ACHN (cell line): ENCODE measurements at regions not wholly inside any gene's neighbourhood (a gene's known extent, or its start where the extent isn't known, plus 50 kb on each side); places are given as distances from the start of the nearest gene placed in this dataset.

Experiments used
- DNase-seq: peaks from one replicate; pipeline ENCODE4 v3.0.0-alpha.2; 2015
- in situ Hi-C: cut with HindIII; loops from 2 replicates; pipeline ENCODE4 v1.10.0; 2017; ENCODE audit warnings: low sequenced_read_pairs, low pct_ligation_motif_present, low pct_unique_long_range_greater_than_20kb

GRCh38 chr2:220101980-220102379, 474.6 kb downstream of the SLC4A3 start:
- no peak for DNase-seq
- in situ Hi-C loops: no loop called here

DNA sequence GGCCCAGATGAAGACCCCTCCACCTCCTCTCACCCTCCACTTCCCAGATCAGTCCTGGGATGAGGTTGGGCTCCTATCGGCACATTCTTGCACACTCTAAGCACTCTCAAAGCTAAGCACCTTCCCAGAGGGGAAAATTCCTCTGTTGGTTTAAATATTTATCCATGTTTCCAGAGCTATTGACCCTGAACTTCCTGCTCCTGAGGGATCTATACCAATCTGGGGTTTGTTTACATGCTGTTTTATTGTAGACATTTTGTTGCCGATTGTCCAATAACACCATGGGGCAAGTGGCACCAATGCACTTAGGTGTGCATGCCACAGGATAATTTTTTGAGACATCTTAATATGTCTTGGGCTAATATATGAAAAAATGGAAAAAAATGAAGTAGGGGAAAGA, 476.2 kb downstream of the SLC4A3 start:
- in situ Hi-C loops: no loop called here
- DNase-seq: no peak

DNA sequence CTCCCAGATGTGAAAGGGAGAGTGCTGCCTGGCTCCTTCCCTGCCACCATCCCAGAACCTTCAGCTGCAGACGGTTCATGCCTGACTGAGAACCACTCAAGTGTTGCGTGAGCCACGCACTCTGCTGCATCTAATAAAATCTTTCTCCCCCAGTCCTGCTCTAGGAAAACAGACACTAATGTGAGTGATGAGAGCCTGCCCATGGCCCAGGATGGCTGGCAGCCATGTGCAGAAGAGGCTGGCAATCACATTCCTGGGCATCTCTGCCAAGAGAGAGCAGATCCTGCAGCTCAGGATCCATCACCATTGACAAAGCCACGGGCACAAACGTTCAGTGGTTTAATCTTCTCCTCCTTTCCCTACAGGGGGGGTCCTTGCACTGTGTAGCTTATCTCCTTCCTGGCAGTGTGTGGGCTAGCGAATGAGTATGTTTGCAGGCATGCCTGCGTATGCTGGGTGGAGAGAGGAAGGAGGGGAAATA, 477.5 kb downstream of the SLC4A3 start:
- peak; percentile 92 for DNase-seq
- in situ Hi-C loops: no loop called here

GRCh38 chr2:220106065-220106464, 478.6 kb downstream of the SLC4A3 start:
- no peak for DNase-seq
- in situ Hi-C loops: no loop called here

DNA sequence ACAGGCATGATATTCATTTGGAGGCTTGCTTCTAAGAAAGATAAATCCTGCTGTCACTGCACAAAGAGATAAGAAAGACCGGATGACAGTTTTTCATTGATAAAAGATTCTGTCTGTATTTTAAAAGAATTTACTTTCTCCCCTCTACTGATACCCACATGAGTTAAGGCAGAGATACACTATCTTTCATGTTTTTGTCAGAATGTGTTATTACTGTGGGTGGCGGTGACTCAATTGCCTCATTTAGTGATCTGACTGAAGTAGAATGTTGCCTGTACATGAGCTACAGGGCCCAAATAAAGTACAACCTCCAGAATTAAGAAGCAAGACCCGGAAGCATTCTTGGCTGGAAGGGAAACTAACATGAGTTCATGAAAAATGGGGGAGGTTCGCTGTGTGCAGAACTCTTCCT, 480.0 kb downstream of the SLC4A3 start:
- in situ Hi-C loops: no loop called here
- DNase-seq: no peak

DNA sequence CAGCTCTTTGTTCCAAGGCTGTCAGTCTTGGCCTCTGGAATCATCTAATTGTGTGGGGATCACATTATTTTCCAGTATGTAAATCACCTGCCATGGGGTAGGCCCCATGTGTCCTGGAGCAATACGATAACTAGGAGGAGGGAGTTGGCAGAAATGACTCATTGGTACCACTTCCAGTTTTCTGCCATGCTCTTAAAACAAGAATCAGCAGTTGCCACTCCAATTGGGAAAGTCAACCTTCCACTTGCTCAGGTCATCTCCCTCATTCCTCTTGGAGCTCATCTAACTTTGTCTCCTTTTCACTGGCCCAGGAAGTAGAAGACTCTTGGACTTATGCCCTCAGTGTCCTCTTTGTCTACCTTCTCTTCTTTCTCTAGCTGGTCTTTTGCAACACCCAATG, 487.0 kb downstream of the SLC4A3 start:
- in situ Hi-C loops: no loop called here
- no peak for DNase-seq

DNA sequence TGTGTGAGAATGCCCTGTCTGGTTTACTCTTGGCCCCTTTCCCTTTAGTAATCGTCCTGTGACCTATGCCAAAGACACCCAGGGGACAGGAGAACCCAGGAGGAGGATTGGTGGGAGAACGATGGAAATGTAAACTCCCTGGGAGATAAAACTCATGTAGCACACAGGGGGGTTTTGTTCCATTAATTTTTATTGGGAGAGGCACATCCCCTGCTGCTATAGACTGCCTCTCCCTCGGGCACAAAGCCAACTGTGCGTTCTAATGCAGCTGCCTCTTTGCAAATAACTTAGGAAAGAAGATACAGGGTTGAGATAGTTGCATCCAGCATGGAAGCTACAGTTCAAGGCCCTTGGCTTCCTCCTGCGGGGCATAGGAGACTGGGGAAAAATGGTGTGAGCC, 489.6 kb downstream of the SLC4A3 start:
- in situ Hi-C loops: no loop called here
- DNase-seq: no peak

DNA sequence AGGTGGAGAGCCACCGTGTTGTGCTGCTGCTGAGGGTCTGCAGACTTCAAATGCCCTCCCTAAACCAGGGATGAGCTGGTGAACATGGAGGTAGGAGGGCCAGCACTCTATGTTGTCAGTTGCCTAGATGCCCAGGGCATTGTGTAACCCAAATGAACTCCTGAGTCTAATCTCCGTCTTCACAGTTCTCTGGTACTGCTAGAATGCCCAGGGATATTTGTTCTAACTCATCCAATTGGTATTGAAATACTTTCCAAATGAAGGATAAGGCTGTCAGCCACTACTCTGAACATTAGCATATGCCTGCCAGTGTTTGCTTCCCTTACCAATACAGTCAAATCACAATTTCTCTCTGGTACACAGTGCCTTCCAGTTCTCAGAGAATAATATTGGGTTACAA, 492.6 kb downstream of the SLC4A3 start:
- no peak for DNase-seq
- in situ Hi-C loops: no loop called here

GRCh38 chr2:220123751-220124150, 496.3 kb downstream of the SLC4A3 start:
- DNase-seq: no peak
- in situ Hi-C loops: no loop called here

DNA sequence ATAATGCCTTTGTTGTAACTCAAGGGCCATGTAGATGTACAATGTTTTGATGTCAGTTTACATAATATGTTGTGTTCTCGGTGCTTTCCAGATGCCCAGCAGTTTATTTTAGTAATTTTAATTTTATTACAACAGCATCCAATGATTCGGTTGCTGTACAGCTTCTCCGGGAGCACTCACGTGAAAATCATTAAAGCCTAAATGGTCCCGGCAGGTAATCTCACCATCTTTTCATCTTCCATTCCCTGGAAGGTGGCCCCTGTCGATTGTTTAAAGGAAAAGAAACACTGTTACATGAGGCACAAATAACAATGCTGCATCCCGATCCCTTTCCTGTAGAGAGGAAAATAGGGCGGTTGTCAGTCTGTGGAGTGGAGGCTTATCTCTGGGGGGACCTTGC, 498.1 kb downstream of the SLC4A3 start:
- DNase-seq: no peak
- in situ Hi-C loops: no loop called here

- in situ Hi-C loops: no loop called here
Observed at GRCh38 chr2:220127311-220127710, 499.9 kb downstream of the SLC4A3 start.

GRCh38 chr2:220127876-220128275, 500.4 kb downstream of the SLC4A3 start:
- DNase-seq: no peak
- in situ Hi-C loops: no loop called here

More at GRCh38 chr2:220127311-220127710, 499.9 kb downstream of the SLC4A3 start:
- no peak for DNase-seq

- in situ Hi-C loops: no loop called here
- no peak for DNase-seq
Observed at GRCh38 chr2:220129391-220129790, 502.0 kb downstream of the SLC4A3 start.

DNA sequence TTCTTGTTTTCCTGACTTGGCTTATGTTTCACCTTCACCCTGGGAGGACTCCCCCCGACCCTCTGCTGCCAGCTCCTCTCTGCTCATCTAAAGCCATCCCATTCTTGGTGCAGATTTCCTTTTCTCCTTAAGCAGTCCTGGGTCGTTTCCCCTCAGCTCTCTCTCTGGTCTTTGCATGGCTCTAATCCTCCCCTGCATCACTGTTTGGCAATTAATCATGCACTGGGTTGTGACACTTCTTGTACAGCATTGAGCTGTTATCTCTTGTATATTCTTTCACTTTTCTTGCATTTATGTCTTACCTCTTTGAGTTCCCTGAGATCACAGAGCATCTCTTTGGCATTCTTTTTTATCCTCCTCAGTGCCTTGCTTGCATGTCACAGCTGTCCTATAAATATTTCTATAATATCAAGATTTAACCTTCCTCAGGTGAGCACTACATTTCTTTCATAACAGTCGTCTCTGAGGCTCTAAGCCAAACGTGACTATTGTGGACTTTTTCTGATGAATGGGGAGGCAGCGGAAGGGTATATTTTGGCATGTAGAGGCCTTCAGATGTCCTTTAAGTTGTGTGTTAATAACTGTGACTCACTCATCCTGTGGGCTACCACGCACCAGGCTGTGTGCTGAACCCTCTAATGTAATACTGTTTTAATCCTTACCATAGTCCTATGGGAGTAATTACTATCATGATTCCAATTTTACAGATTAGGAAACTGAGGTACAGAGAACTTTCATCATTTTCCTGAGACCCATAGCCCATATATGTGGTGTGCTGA, 507.5 kb downstream of the SLC4A3 start:
- in situ Hi-C loops: no loop called here

GRCh38 chr2:220143336-220143735, 515.9 kb downstream of the SLC4A3 start:
- DNase-seq: peak; percentile 11

More for the DNA sequence above, 507.5 kb downstream of the SLC4A3 start:
- no peak for DNase-seq

GRCh38 chr2:220144411-220144810, 517.0 kb downstream of the SLC4A3 start:
- DNase-seq: no peak
- in situ Hi-C loops: no loop called here

More at GRCh38 chr2:220143336-220143735, 515.9 kb downstream of the SLC4A3 start:
- in situ Hi-C loops: no loop called here

DNA sequence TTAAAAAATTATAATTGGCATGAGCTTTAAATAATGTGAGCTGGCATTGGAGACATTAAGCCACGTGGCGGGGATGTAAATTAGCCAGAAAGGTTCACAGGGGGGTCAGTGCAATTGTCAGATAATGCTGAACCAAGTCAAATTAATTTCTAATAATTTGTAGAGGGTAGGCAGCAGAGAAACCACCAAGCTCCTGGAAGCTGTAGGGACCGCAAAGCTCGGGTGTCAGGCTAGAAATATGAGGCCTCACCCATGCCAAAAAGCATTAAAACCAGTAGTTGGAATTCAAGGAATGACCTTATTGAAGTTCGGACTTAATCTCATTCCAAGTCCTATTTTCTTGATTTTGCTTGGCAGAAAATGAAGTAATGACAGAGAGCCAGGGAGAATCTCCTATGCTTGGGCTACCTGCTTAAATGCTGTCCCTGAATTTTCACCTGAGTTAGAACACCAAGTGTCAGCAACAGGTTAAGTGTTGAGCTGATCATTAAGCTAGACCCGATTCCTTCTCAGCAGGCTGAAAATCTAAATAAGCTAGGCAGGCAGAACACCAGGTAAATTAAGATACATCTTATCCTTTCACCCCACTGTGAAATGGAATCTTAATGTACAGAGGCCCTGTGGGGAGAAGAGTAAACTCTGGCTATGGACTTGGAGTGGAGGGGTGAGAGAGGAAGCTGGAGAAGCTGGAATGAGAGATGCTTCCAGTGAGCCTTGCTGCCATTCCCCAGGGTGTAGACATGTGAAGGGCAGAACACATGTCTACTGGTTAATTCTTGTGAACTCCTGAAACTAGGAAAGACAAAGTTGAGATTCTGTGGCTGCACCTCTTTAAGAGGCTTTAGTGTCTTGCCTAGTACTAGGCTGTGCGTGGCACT, 520.0 kb downstream of the SLC4A3 start:
- no peak for DNase-seq
- in situ Hi-C loops: no loop called here

DNA sequence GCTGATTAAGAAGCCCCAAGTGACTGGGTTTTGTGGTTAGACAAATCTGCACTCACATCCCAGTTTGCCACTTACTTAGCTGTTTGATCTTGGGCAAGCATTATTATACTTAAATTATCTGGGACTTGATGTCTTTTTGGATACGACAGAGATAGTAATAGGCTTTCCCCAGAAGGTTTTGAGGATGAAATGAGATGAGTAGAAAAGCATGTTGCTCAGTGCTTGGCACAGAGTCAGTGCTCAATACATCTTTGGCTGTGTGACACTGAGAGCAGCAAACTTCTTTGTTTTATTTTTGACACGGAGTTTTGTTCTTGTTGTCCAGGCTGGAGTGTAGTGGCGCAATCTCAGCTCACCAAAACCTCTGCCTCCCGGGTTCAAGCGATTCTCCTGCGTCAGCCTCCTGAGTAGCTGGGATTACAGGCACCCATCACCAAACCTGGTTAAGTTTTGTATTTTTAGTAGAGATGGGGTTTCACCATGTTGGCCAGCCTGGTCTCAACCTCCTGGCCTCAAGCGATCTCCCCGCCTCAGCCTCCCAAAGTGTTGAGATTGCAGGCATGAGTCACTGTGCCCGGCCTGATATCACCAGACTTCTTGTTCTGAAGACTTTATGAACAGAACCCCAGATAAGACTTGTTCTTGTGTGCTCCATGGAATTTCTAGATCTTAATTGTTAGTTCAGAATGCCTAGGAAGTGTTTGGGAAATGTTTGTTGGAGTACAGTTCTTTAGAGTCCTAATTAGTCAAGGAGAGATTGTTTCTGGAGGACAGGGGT, 521.2 kb downstream of the SLC4A3 start:
- DNase-seq: no peak
- in situ Hi-C loops: no loop called here

DNA sequence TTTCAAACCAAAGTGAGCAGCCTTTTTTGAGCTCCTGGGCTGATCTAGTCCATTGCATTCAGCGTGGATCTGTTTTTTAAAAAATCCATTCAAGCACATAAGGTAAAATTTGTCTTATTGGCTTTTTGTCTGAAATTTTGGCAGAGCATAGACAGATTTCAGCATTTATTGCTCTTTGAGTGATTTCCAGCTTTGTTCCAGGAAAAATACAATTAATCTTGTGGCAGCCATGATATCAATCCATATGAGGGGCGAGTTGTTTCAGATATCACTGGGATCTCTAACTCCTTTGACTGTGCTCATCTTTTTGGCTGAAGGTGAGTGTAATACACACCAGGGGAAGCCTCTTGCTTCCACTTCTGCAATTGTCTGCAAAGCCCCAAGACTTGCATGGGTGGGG, 523.9 kb downstream of the SLC4A3 start:
- in situ Hi-C loops: no loop called here
- no peak for DNase-seq
